GM12891 (cell line): ENCODE measurements at regions not wholly inside any gene's neighbourhood (a gene's known extent, or its start where the extent isn't known, plus 50 kb on each side); places are given as distances from the start of the nearest gene placed in this dataset.

Source experiments
- PAX5 ChIP-seq: IDR thresholded peaks from 2 replicates; pipeline ENCODE4 v1.6.1; 2011; ENCODE audit warnings: low read length, moderate library complexity, mild to moderate bottlenecking; ENCODE audit not compliant: insufficient read depth, severe bottlenecking
- POLR2A ChIP-seq: IDR thresholded peaks from 2 replicates; pipeline ENCODE4 v1.6.1; 2011; ENCODE audit warnings: low read depth, low read length, control low read depth
- POLR2AphosphoS5 ChIP-seq: IDR thresholded peaks from 2 replicates; pipeline ENCODE4 v1.6.1; 2011; ENCODE audit warnings: low read depth, low read length, control low read depth
- POU2F2 ChIP-seq: IDR thresholded peaks from 2 replicates; pipeline ENCODE4 v1.6.1; 2011; ENCODE audit warnings: low read depth, mild to moderate bottlenecking, control low read depth, low read length, moderate library complexity
- SPI1 ChIP-seq: IDR thresholded peaks from 2 replicates; pipeline ENCODE4 v1.6.1; 2011; ENCODE audit warnings: low read depth, low read length, control low read depth
- TAF1 ChIP-seq: IDR thresholded peaks from 2 replicates; pipeline ENCODE4 v1.6.1; 2011; ENCODE audit warnings: low read depth, low read length, control low read depth

DNA sequence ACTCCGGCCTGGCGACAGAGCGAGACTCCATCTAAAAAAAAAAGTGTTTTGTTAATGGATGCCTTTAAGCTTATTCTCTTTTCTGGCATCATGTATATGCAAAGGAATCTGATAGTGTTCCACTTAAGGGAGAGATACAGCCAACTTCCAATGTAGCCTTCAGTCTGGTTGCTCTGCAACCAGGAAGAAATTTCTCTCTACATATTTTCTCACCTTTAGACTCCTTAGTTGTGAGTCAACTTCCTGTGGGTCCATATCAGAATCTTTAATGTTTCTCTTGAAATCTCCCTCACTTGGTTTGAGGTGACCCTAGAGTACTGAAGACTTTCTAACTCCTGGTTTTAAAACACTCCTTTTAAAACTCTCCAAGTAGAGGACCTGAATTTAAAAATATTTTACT, 340.4 kb downstream of the SLC6A15 start:
- no peak for TF ChIP-seq TAF1
- no peak for TF ChIP-seq POLR2A
- no peak for TF ChIP-seq POLR2AphosphoS5
- TF ChIP-seq SPI1: no peak
- TF ChIP-seq PAX5: no peak
- no peak for TF ChIP-seq POU2F2
